A172 (cell line): ENCODE measurements at regions not wholly inside any gene's neighbourhood (a gene's known extent, or its start where the extent isn't known, plus 50 kb on each side); places are given as distances from the start of the nearest gene placed in this dataset.

ENCODE experiments used
- DNase-seq: peaks from one replicate; pipeline ENCODE4 v3.0.0-alpha.2; 2015; ENCODE audit warnings: low spot score

- no peak for DNase-seq
These were observed 342.2 kb upstream of the MKI67 start for GRCh38 chr10:128468462-128468861.

- no peak for DNase-seq
These were observed 343.3 kb upstream of the MKI67 start for GRCh38 chr10:128469515-128469914.

GRCh38 chr10:128470321-128470965 is 344.2 kb upstream of the MKI67 start:
- DNase-seq: no peak

GRCh38 chr10:128471151-128471550 is 344.9 kb upstream of the MKI67 start:
- DNase-seq: no peak

- no peak for DNase-seq
These were observed 346.0 kb upstream of the MKI67 start for GRCh38 chr10:128472196-128472595.

- no peak for DNase-seq
These were observed 347.2 kb upstream of the MKI67 start for GRCh38 chr10:128473396-128473795.

- DNase-seq: no peak
These were observed 347.7 kb upstream of the MKI67 start for GRCh38 chr10:128473911-128474310.

GRCh38 chr10:128474571-128474970 is 348.3 kb upstream of the MKI67 start:
- DNase-seq: no peak

GRCh38 chr10:128475686-128476367 is 349.6 kb upstream of the MKI67 start:
- DNase-seq: no peak

GRCh38 chr10:128476368-128476725 is 350.1 kb upstream of the MKI67 start:
- no peak for DNase-seq

GRCh38 chr10:128476845-128477244 is 350.6 kb upstream of the MKI67 start:
- no peak for DNase-seq

- no peak for DNase-seq
These were observed 354.4 kb upstream of the MKI67 start for GRCh38 chr10:128480601-128481000.

GRCh38 chr10:128481152-128481840 is 355.1 kb upstream of the MKI67 start:
- no peak for DNase-seq

- no peak for DNase-seq
These were observed 355.8 kb upstream of the MKI67 start for GRCh38 chr10:128482052-128482451.

- DNase-seq: no peak
These were observed 357.0 kb upstream of the MKI67 start for GRCh38 chr10:128483216-128483615.

GRCh38 chr10:128484041-128484440 is 357.8 kb upstream of the MKI67 start:
- no peak for DNase-seq

- no peak for DNase-seq
These were observed 359.5 kb upstream of the MKI67 start for GRCh38 chr10:128485701-128486235.

- DNase-seq: no peak
These were observed 361.3 kb upstream of the MKI67 start for GRCh38 chr10:128487517-128487916.

GRCh38 chr10:128489324-128490247 is 363.4 kb upstream of the MKI67 start:
- no peak for DNase-seq

- DNase-seq: no peak
These were observed 365.5 kb upstream of the MKI67 start for GRCh38 chr10:128491686-128492085.

GRCh38 chr10:128493811-128494210 is 367.6 kb upstream of the MKI67 start:
- DNase-seq: no peak

- no peak for DNase-seq
These were observed 368.4 kb upstream of the MKI67 start for GRCh38 chr10:128494665-128495064.
